GM23338 (cell line): ENCODE measurements at regions not wholly inside any gene's neighbourhood (a gene's known extent, or its start where the extent isn't known, plus 50 kb on each side); places are given as distances from the start of the nearest gene placed in this dataset.

Experiments
- CREB1 ChIP-seq: fragments of 250-450 bp; sonication (Bioruptor Pico); IDR thresholded peaks from 2 replicates; pipeline ENCODE4 v1.5.0; 2020; ENCODE audit warnings: low read depth, mild to moderate bottlenecking, moderate library complexity
- EZH2 ChIP-seq: fragments of 200-600 bp; sonication (generic); IDR thresholded peaks from one replicate; pipeline ENCODE4 v1.8.0; 2017; ENCODE audit warnings: antibody characterized with exemption, mild to moderate bottlenecking, low read depth; ENCODE audit not compliant: unreplicated experiment
- EZH2phosphoT487 ChIP-seq: fragments of 200-600 bp; sonication (generic); IDR thresholded peaks from one replicate; pipeline ENCODE4 v1.8.1; 2018; ENCODE audit warnings: antibody characterized with exemption; ENCODE audit not compliant: unreplicated experiment
- JUNB ChIP-seq: IDR thresholded peaks from one replicate; pipeline ENCODE4 v1.6.1; 2016; ENCODE audit warnings: antibody characterized with exemption; ENCODE audit not compliant: unreplicated experiment
- NANOG ChIP-seq: IDR thresholded peaks from 2 replicates; pipeline ENCODE4 v1.6.1; 2016; ENCODE audit warnings: antibody characterized with exemption, borderline replicate concordance
- POLR2AphosphoS5 ChIP-seq: IDR thresholded peaks from 2 replicates; pipeline ENCODE4 v1.6.1; 2016; ENCODE audit warnings: antibody characterized with exemption, low read depth
- STAT1 ChIP-seq: IDR thresholded peaks from one replicate; pipeline ENCODE4 v1.6.1; 2016; ENCODE audit warnings: antibody characterized with exemption; ENCODE audit not compliant: unreplicated experiment
- ZNF114 ChIP-seq: fragments of 250-450 bp; sonication (Bioruptor Pico); IDR thresholded peaks from 2 replicates; pipeline ENCODE4 v1.5.0; 2020; ENCODE audit warnings: mild to moderate bottlenecking, moderate library complexity
- TF ChIP-seq, protein P1 (sequence below), 2 experiments: fragments of 200-600 bp in 1 of 2; sonication (generic) in 1 of 2; conservative IDR thresholded peaks; 2 replicates each; pipeline versions ENCODE4 v1.5.1 to v1.6.1; 2016 to 2017; ENCODE audit warnings: antibody characterized with exemption in 2 of 2, low read depth in 2 of 2, mild to moderate bottlenecking in 2 of 2, moderate library complexity in 1 of 2
- TF ChIP-seq, protein P2 (sequence below): IDR thresholded peaks from one replicate; pipeline ENCODE4 v1.6.1; 2018; ENCODE audit warnings: antibody characterized with exemption; ENCODE audit not compliant: unreplicated experiment
- TF ChIP-seq, protein P3 (sequence below): IDR thresholded peaks from 2 replicates; pipeline ENCODE4 v1.6.1; 2016; ENCODE audit warnings: antibody characterized with exemption

DNA sequence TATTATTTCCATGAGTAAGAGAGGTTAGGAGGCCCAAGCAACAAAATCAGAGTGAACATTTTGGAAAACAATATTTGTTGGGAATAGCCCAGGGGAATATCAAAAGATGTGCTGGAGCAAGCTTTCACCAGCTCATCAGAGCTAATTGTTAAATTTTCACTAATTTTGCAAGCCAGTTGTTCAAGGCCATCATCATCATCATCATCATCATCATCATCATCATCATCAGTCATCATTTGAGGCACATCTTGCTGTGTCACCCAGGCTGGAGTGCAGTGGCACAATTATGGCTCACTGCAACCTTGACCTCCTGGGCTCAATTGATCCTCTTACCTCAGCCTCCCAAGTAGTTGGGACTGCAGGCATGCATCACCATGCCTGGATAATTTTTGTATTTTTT is 350.5 kb upstream of the MEF2C start:
- no peak for TF ChIP-seq NANOG
- TF ChIP-seq, protein P1, sequence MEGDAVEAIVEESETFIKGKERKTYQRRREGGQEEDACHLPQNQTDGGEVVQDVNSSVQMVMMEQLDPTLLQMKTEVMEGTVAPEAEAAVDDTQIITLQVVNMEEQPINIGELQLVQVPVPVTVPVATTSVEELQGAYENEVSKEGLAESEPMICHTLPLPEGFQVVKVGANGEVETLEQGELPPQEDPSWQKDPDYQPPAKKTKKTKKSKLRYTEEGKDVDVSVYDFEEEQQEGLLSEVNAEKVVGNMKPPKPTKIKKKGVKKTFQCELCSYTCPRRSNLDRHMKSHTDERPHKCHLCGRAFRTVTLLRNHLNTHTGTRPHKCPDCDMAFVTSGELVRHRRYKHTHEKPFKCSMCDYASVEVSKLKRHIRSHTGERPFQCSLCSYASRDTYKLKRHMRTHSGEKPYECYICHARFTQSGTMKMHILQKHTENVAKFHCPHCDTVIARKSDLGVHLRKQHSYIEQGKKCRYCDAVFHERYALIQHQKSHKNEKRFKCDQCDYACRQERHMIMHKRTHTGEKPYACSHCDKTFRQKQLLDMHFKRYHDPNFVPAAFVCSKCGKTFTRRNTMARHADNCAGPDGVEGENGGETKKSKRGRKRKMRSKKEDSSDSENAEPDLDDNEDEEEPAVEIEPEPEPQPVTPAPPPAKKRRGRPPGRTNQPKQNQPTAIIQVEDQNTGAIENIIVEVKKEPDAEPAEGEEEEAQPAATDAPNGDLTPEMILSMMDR (conservative IDR thresholded peaks at IDR 0.05; ENCODE audit: low read depth in 2 of 2), result no peak
- TF ChIP-seq CREB1 (CRISPR knock-in tag), result no peak
- TF ChIP-seq, protein P2, sequence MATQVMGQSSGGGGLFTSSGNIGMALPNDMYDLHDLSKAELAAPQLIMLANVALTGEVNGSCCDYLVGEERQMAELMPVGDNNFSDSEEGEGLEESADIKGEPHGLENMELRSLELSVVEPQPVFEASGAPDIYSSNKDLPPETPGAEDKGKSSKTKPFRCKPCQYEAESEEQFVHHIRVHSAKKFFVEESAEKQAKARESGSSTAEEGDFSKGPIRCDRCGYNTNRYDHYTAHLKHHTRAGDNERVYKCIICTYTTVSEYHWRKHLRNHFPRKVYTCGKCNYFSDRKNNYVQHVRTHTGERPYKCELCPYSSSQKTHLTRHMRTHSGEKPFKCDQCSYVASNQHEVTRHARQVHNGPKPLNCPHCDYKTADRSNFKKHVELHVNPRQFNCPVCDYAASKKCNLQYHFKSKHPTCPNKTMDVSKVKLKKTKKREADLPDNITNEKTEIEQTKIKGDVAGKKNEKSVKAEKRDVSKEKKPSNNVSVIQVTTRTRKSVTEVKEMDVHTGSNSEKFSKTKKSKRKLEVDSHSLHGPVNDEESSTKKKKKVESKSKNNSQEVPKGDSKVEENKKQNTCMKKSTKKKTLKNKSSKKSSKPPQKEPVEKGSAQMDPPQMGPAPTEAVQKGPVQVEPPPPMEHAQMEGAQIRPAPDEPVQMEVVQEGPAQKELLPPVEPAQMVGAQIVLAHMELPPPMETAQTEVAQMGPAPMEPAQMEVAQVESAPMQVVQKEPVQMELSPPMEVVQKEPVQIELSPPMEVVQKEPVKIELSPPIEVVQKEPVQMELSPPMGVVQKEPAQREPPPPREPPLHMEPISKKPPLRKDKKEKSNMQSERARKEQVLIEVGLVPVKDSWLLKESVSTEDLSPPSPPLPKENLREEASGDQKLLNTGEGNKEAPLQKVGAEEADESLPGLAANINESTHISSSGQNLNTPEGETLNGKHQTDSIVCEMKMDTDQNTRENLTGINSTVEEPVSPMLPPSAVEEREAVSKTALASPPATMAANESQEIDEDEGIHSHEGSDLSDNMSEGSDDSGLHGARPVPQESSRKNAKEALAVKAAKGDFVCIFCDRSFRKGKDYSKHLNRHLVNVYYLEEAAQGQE, result no peak
- no peak for TF ChIP-seq ZNF114 (CRISPR knock-in tag)
- no peak for TF ChIP-seq POLR2AphosphoS5
- TF ChIP-seq JUNB, result no peak
- TF ChIP-seq EZH2, result no peak
- no peak for TF ChIP-seq EZH2phosphoT487
- TF ChIP-seq, protein P3, sequence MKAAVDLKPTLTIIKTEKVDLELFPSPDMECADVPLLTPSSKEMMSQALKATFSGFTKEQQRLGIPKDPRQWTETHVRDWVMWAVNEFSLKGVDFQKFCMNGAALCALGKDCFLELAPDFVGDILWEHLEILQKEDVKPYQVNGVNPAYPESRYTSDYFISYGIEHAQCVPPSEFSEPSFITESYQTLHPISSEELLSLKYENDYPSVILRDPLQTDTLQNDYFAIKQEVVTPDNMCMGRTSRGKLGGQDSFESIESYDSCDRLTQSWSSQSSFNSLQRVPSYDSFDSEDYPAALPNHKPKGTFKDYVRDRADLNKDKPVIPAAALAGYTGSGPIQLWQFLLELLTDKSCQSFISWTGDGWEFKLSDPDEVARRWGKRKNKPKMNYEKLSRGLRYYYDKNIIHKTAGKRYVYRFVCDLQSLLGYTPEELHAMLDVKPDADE, result no peak
- TF ChIP-seq STAT1, result no peak
